ENCODE measurements at regions not wholly inside any gene's neighbourhood (a gene's known extent, or its start where the extent isn't known, plus 50 kb on each side); places are given as distances from the start of the nearest gene placed in this dataset.

DNA sequence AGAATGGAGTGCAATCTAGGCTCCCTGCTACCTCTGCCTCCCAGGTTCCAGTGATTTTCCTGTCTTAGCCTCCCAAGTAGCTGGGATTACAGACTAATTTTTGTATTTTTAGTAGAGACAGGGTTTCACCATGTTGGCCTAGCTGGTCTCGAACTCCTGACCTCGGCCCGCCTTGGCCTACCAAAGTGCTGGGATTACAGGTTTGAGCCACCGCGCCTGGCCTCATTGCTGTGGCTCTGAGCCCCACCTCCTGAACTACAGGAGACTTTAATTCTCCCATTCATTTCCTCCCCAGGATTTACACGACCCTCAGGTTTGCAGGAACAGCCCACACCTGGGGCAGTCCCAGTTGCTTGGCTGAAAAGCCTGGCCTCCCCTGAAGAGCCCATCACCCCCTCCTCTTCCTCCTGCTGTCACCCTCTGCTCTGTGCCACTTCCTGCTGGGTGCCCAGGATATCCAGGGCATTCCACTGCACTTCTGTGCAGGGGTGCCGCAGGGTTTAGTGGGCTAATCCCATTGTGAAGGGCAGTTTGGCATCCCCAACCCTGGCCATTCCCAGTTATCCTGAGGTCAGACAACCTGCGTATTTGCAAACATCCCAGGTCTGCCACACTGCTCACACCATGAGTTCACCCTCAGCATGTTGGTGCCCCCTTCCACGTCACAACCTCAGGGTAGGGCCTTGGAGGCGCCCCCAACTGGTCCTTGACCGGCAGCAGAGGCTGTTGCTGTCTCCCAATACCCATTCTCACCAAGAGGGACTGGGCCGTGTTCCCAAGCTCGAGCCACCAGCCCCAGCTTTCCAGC, 265.0 kb upstream of the IRX4 start:
- TF ChIP-seq, protein P1, sequence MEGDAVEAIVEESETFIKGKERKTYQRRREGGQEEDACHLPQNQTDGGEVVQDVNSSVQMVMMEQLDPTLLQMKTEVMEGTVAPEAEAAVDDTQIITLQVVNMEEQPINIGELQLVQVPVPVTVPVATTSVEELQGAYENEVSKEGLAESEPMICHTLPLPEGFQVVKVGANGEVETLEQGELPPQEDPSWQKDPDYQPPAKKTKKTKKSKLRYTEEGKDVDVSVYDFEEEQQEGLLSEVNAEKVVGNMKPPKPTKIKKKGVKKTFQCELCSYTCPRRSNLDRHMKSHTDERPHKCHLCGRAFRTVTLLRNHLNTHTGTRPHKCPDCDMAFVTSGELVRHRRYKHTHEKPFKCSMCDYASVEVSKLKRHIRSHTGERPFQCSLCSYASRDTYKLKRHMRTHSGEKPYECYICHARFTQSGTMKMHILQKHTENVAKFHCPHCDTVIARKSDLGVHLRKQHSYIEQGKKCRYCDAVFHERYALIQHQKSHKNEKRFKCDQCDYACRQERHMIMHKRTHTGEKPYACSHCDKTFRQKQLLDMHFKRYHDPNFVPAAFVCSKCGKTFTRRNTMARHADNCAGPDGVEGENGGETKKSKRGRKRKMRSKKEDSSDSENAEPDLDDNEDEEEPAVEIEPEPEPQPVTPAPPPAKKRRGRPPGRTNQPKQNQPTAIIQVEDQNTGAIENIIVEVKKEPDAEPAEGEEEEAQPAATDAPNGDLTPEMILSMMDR (IDR thresholded peaks at IDR 0.05; ENCODE audit: low read depth, low read length): no peak
- no peak for DNase-seq (ENCODE audit: extremely low read depth, low read depth)

GRCh38 chr5:2143646-2144353, 261.1 kb upstream of the IRX4 start:
- no peak for DNase-seq (ENCODE audit: extremely low read depth, low read depth)

DNA sequence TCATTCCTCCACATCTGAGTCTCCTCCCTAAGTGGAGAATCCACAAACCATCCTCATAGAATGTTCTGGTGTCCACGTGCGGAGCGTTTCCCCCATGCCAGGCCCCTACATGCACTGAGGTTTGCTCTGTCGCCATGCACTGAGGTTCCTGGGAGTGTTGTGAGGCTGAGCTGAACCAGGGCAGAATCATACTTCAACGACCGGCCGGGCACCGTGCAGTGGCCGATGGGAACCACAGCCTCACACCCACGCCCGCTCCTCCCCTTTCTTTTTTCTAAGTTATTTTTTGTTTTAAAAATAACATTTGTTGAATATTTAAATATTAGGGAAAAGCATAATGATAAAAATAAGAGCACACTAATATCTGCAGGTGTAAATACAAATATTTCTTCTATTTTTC, 260.4 kb upstream of the IRX4 start:
- DNase-seq (ENCODE audit: extremely low read depth, low read depth): no peak
- TF ChIP-seq, protein P1 (IDR thresholded peaks at IDR 0.05; ENCODE audit: low read depth, low read length): no peak

More at GRCh38 chr5:2143646-2144353, 261.1 kb upstream of the IRX4 start:
- TF ChIP-seq, protein P1 (IDR thresholded peaks at IDR 0.05; ENCODE audit: low read depth, low read length): no peak

DNA sequence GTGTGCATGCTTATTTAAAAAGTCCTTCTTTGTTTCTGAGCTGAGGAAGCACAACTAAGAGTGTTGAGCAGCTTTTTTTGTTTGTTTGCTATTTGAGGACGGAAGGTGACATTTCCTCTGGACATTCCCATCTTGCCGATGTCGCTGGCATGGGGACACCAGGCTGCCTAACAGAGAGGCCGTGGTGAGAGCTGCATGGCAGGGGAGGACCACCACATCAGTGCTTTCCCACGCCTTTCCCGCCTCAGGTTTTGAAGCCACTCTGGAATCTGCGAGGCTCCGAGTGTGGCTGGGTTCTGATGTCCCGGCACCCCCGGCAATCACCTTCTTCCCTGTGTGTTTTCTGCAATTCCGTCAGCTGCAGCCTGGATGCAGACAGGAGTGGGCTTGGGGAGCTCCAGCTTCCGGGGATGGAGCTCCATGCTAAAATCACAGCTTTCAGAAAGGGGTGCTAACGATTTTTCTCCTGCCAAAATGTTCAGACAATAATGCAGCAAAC, 259.8 kb upstream of the IRX4 start:
- DNase-seq (ENCODE audit: extremely low read depth, low read depth): no peak

DNA sequence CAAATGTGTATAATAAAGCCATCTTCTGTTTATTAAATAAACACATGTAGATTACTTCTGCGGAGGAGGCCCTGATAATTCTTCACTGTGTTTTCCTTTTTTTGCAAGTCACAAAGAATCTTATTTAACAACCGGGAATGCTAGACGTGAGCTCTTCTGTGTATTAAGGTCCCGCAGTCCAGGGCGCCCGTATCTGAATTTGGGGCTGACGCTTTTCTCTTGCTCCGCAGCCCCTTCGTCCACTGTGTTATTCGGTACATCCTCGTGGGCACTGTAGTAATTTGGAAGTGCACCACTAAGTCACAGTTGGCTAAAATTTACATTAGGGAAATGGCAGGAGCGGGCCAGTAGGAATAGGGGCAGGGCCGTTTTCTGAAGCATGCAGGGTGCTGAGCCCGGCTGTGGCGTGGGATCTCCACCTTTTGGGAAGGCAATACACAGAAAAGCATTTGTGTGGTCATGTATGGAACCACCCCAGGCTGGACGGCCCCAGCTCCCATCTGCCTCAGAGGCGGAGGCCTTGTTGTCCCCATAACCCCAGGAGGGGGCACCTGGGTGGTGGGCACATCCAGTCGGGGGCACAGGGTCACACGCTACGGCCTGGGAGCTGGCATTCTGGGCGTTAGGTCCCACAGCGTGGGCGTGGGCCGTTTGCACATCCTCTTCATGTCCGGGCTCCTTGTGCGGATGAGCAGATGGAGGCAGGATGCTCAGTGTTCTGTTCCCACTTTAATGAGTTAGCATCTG, 258.7 kb upstream of the IRX4 start:
- TF ChIP-seq, protein P1 (IDR thresholded peaks at IDR 0.05; ENCODE audit: low read depth, low read length): no peak
- no peak for DNase-seq (ENCODE audit: extremely low read depth, low read depth)

More for the DNA sequence above, 259.8 kb upstream of the IRX4 start:
- TF ChIP-seq, protein P1 (IDR thresholded peaks at IDR 0.05; ENCODE audit: low read depth, low read length): no peak

GRCh38 chr5:2140501-2141175, 257.9 kb upstream of the IRX4 start:
- TF ChIP-seq, protein P1 (IDR thresholded peaks at IDR 0.05; ENCODE audit: low read depth, low read length): no peak
- DNase-seq (ENCODE audit: extremely low read depth, low read depth): no peak

All from AG09319 (cell line).